ENCODE measurements at regions not wholly inside any gene's neighbourhood (a gene's known extent, or its start where the extent isn't known, plus 50 kb on each side); places are given as distances from the start of the nearest gene placed in this dataset.
A peak's percentile ranks its signal among the peaks of the same experiment; 100 is the strongest.

- no peak for DNase-seq
Observed at GRCh38 chr2:223532161-223532560, 70.0 kb downstream of the SCG2 start.

DNA sequence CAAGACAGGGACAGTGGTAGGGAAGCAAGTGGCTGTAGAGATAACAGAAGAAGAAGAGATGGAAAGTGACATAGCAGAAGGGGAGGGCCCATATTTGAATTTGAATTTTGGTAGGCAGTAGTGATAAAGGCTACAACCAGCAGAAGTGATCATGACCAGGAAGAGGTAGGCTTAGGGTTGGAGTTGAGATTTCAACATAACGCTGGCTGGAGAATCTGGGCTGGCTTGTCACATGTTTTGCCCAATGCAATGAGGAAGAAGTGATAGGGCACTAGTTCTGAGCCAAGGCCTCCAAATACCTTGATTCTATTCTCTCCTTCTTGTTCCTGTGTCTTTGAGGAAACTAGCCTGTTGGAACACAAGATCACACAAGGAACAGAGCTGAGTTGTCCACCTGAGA, 69.4 kb downstream of the SCG2 start:
- DNase-seq, result no peak

GRCh38 chr2:223536546-223536945, 65.6 kb downstream of the SCG2 start:
- no peak for DNase-seq

GRCh38 chr2:223537115-223537514, 65.0 kb downstream of the SCG2 start:
- no peak for DNase-seq

DNA sequence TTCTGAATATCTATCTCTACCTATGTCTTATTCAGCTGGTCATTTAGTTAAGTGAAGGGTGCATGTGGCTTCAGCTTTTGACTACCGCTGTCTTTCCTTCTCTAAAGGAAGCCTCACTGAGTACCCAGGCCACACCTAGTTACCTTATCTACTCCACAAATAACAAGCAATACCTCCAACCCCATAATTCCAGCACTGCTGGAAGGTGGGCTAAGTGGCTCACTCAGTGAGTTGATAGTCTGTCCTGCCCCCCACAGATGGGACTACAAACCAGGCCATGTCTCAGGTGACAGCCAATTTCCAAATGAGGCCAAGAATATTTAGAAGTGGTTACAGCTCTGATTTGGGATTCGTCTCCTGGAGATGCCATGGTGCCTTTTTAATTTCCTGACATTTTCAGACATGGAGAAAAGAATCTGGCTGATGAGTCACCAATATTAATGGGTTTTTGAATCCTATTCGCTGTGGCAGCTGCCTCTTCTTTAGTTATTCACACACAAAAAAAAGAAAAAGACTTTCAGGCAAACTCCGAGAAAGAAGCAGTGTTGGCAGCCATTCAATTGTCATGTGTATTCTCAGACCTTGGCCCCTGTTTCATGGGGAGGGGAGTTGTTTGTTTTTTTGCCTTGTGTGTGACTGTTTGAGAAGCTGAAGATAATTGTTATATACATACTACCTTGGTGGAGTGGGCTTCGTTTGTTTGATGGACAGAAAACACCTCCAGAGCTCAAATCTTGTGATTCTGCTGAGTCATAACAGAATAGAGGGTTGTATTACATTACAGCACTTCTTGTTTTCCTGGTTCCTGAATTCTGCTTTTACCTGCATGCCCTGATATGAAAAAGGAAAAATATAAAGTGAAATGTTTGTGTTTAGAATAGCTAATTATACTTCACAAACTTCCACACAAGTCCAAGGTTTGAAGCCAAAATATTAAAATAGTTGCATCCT, 64.2 kb downstream of the SCG2 start:
- DNase-seq, result no peak

DNA sequence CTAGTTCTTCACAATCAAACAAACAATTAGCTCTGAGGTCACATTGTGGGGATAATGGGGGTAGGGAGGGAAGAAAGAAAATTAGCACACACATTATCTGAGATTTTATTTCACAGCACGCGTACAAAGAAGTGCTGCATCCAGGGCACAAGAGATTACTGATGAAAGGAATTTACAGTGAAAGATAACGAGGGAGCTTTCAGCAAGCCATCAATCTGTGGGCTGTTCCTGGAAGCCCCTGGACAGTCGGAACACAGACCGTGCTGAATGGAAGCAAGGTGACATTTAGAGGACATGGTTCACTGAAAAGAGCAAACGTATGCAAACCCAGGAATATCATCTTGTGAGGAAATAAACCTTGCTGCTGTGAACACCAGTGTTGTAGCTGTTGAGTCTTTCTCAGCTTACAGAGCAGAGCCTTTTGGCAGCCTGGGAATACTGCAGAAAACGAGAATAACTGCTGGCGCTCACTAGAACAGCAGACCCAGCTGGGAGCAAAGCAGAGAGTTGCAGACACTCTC, 63.2 kb downstream of the SCG2 start:
- peak; percentile 71 for DNase-seq

DNA sequence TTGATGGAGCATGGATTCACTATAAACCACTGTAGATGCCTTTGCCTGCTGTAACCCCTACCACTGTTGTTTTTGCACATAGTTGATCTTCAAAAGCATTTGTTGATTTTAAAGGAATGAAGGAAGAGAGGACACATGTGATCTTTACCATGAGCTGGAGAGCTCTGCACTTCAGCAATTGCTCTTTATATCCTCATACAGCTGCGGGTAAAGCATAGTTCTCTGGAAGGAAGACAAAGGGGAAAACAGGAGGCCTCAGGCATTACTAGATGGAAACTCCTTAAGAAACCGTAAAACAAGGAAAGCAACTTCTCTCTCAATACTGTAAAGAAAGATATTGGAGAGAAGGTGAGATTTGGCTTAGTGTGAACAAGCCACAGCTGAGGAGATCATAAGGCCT, 60.6 kb downstream of the SCG2 start:
- no peak for DNase-seq

- no peak for DNase-seq
Observed at GRCh38 chr2:223542501-223542900, 59.7 kb downstream of the SCG2 start.

- no peak for DNase-seq
Observed at GRCh38 chr2:223545406-223545805, 56.8 kb downstream of the SCG2 start.

DNA sequence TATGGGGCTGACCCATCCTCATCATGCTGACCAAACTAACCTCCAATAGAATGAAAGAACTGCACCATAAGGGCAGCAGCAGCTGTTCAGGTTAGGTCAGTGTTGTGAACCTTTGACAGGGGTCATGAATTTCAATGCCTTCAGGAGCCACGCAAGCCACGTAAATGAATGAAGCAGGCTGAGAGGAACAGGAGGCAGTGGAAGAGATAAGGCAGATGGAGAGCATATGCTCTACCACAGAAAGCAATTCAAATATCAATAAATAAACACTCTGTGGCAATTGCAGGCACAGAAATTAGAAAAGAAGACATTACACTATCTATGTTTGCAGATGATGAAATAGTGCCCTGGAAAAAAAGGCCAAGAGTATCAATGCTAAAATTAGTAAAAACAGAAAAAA, 56.3 kb downstream of the SCG2 start:
- DNase-seq, result no peak
